SU-DHL-6 (cell line): ENCODE measurements at regions not wholly inside any gene's neighbourhood (a gene's known extent, or its start where the extent isn't known, plus 50 kb on each side); places are given as distances from the start of the nearest gene placed in this dataset.

Experiments
- H2AFZ ChIP-seq: fragments of 200-600 bp; sonication (generic); 2 replicates; pipeline ENCODE4 v1.6.1; 2014; ENCODE audit warnings: low read depth, mild to moderate bottlenecking, moderate library complexity, mixed read lengths, antibody characterized with exemption, low read length; ENCODE audit not compliant: severe bottlenecking
- H3F3A ChIP-seq: fragments of 200-600 bp; shearing (Covaris generic); 2 replicates; pipeline ENCODE4 v1.6.0; 2016; ENCODE audit warnings: antibody characterized with exemption, mild to moderate bottlenecking; ENCODE audit not compliant: insufficient read depth
- H3K27ac ChIP-seq: fragments of 200-600 bp; sonication (generic); 2 replicates; pipeline ENCODE4 v1.5.1; 2016; ENCODE audit warnings: low read depth, mild to moderate bottlenecking, low read length, moderate library complexity, mixed read lengths
- H3K27me3 ChIP-seq: fragments of 200-600 bp; sonication (generic), shearing (Covaris generic); 2 replicates; pipeline ENCODE4 v1.6.0; 2014; ENCODE audit warnings: mild to moderate bottlenecking, low read length
- H3K36me3 ChIP-seq: fragments of 200-600 bp; sonication (generic); 2 replicates; pipeline ENCODE4 v1.6.1; 2014; ENCODE audit warnings: mild to moderate bottlenecking, low read length, mixed read lengths
- H3K4me2 ChIP-seq: fragments of 300-600, 200-600 bp; shearing (Covaris generic), sonication (generic); 2 replicates; pipeline ENCODE4 v1.6.0; 2014; ENCODE audit warnings: low read length, low read depth, mild to moderate bottlenecking; ENCODE audit not compliant: poor library complexity, severe bottlenecking
- H3K4me3 ChIP-seq: fragments of 200-600 bp; sonication (generic); 2 replicates; pipeline ENCODE4 v1.5.1; 2014; ENCODE audit warnings: antibody characterized with exemption, low read length, mild to moderate bottlenecking, mixed read lengths; ENCODE audit not compliant: insufficient read depth, poor library complexity, severe bottlenecking
- H3K79me2 ChIP-seq: fragments of 200-600 bp; sonication (generic); 2 replicates; pipeline ENCODE4 v1.6.1; 2014; ENCODE audit warnings: mild to moderate bottlenecking, low read length, moderate library complexity; ENCODE audit not compliant: insufficient read depth
- H3K9ac ChIP-seq: fragments of 200-600 bp; sonication (generic); 2 replicates; pipeline ENCODE4 v1.7.0; 2014; ENCODE audit warnings: mild to moderate bottlenecking, low read length
- H3K9me2 ChIP-seq: fragments of 200-600 bp; sonication (generic); replicated peaks from 2 replicates; pipeline ENCODE4 v1.6.1; 2014; ENCODE audit warnings: low read length; ENCODE audit not compliant: insufficient read depth
- H3K9me3 ChIP-seq: fragments of 200-600 bp; sonication (generic); 2 replicates; pipeline ENCODE4 v1.6.1; 2014; ENCODE audit warnings: low read length, mixed read lengths; ENCODE audit not compliant: insufficient read depth
- H4K20me1 ChIP-seq: fragments of 200-600 bp; sonication (generic); 2 replicates; pipeline ENCODE4 v1.6.1; 2014; ENCODE audit warnings: low read depth, mild to moderate bottlenecking, antibody characterized with exemption, low read length, moderate library complexity, mixed read lengths
- CTCF ChIP-seq: fragments of 200-600 bp; sonication (generic); IDR thresholded peaks from one replicate; pipeline ENCODE4 v1.5.1; 2017; ENCODE audit warnings: antibody characterized with exemption, mild to moderate bottlenecking, low read length, moderate library complexity; ENCODE audit not compliant: insufficient read depth, poor library complexity, severe bottlenecking
- EZH2phosphoT487 ChIP-seq: fragments of 200-600 bp; sonication (generic), shearing (Covaris generic); conservative IDR thresholded peaks from 2 replicates; pipeline ENCODE4 v1.6.1; 2018; ENCODE audit warnings: mild to moderate bottlenecking, antibody characterized with exemption, low read length, moderate library complexity, mixed read lengths

- no peak overlapping the region for H3K27ac ChIP-seq
- peaks cover 3% of the 10 kb centered on the region; the same call in 1 of the 2 replicates for H4K20me1 ChIP-seq
- H3F3A ChIP-seq = no peaks in the 10 kb centered on the region
- no peaks in the 10 kb centered on the region for H3K9me3 ChIP-seq
- no peak overlapping the region for H3K4me3 ChIP-seq
- H2AFZ ChIP-seq = no peak overlapping the region
- no peaks in the 10 kb centered on the region for H3K79me2 ChIP-seq
- H3K4me2 ChIP-seq = no peak overlapping the region
- no peaks in the 10 kb centered on the region for H3K27me3 ChIP-seq
- H3K9ac ChIP-seq = no peak overlapping the region
- H3K9me2 ChIP-seq = no peaks in the 10 kb centered on the region
- no peak for TF ChIP-seq EZH2phosphoT487
- no peak for TF ChIP-seq CTCF
- no peaks in the 10 kb centered on the region for H3K36me3 ChIP-seq
Observed at GRCh38 chr9:21685502-21685901, 116.9 kb upstream of the MTAP start.

- H3K9me2 ChIP-seq = no peaks in the 10 kb centered on the region
- no peak overlapping the region for H3K9ac ChIP-seq
- H3K36me3 ChIP-seq = no peaks in the 10 kb centered on the region
- H3K9me3 ChIP-seq = no peaks in the 10 kb centered on the region
- H4K20me1 ChIP-seq = no peaks in the 10 kb centered on the region
- H3K4me3 ChIP-seq = no peak overlapping the region
- no peaks in the 10 kb centered on the region for H3K27me3 ChIP-seq
- H2AFZ ChIP-seq = no peak overlapping the region
- H3K4me2 ChIP-seq = no peak overlapping the region
- TF ChIP-seq CTCF (no peak), EZH2phosphoT487 (no peak)
- no peaks in the 10 kb centered on the region for H3F3A ChIP-seq
- H3K79me2 ChIP-seq = no peaks in the 10 kb centered on the region
- H3K27ac ChIP-seq = no peak overlapping the region
Observed at GRCh38 chr9:21686738-21687137, 115.7 kb upstream of the MTAP start.

GRCh38 chr9:21687351-21687750 lies 115.1 kb upstream of the MTAP start:
- no peak for TF ChIP-seq EZH2phosphoT487
- no peak for TF ChIP-seq CTCF
- H3K27ac ChIP-seq = no peak overlapping the region
- H3K27me3 ChIP-seq = no peaks in the 10 kb centered on the region
- H4K20me1 ChIP-seq = no peaks in the 10 kb centered on the region
- H3K4me2 ChIP-seq = no peak overlapping the region
- H3K4me3 ChIP-seq = no peak overlapping the region
- no peaks in the 10 kb centered on the region for H3F3A ChIP-seq
- no peaks in the 10 kb centered on the region for H3K9me3 ChIP-seq
- H3K9ac ChIP-seq = no peak overlapping the region
- H3K36me3 ChIP-seq = no peaks in the 10 kb centered on the region
- no peak overlapping the region for H2AFZ ChIP-seq
- H3K79me2 ChIP-seq = no peaks in the 10 kb centered on the region
- H3K9me2 ChIP-seq = no peaks in the 10 kb centered on the region
